Activated T-cell treated with anti-CD3 and anti-CD28 coated beads for 4 hours (primary cell): ENCODE measurements at regions not wholly inside any gene's neighbourhood (a gene's known extent, or its start where the extent isn't known, plus 50 kb on each side); places are given as distances from the start of the nearest gene placed in this dataset.
A peak's percentile ranks its signal among the peaks of the same experiment; 100 is the strongest.

ENCODE experiments used
- DNase-seq: peaks from one replicate; pipeline ENCODE4 v3.0.0-alpha.2; 2020

GRCh38 chr14:101707068-101707842 is 54.3 kb upstream of the PPP2R5C start:
- peak; percentile 69 for DNase-seq

GRCh38 chr14:101707863-101708620 is 53.5 kb upstream of the PPP2R5C start:
- DNase-seq: no peak

- no peak for DNase-seq
Measured at GRCh38 chr14:101708853-101709532, 52.5 kb upstream of the PPP2R5C start.

GRCh38 chr14:101709533-101709881 is 52.0 kb upstream of the PPP2R5C start:
- no peak for DNase-seq

GRCh38 chr14:101709962-101710931 is 51.3 kb upstream of the PPP2R5C start:
- DNase-seq: no peak

GRCh38 chr14:101711041-101711856 is 50.3 kb upstream of the PPP2R5C start:
- DNase-seq: no peak
